GM12878 (cell line): ENCODE measurements at regions not wholly inside any gene's neighbourhood (a gene's known extent, or its start where the extent isn't known, plus 50 kb on each side); places are given as distances from the start of the nearest gene placed in this dataset.

Experiments
- ATAC-seq: fragments of 200-7000 bp; cut with Tn5 transposase; 3 replicates; pipeline ENCODE4 v1.9.1; 2020; ENCODE audit warnings: mild to moderate bottlenecking, moderate library complexity
- BruUV-seq: library from RNA; stranded (reverse); fragments of 400-500 nt; replicated peaks from 2 replicates; lab custom pipeline; 2021; lab: Mats Ljungman, UMichigan
- CTCF ChIA-PET: fragments of 300-600 bp; sonication (Branson Sonifier 250); formaldehyde crosslinking; extraction: SDS; loops from one replicate; lab custom pipeline; 2021; ENCODE audit warnings: inconsistent platforms; lab: Yijun Ruan, JAX
- POLR2A ChIA-PET: fragments of 350-600 bp; formaldehyde crosslinking; extraction: SDS; loops from one replicate; lab custom pipeline; 2021; ENCODE audit warnings: inconsistent platforms; lab: Charles Lee
- RAD21 ChIA-PET: fragments of 300-600 bp; sonication (Branson Sonifier 250); formaldehyde crosslinking; loops from one replicate; lab custom pipeline; 2023; ENCODE audit warnings: antibody characterized with exemption; ENCODE audit not compliant: unreplicated experiment; lab: Charles Lee
- SMC1A ChIA-PET: fragments of 300-600 bp; sonication (Branson Sonifier 250); formaldehyde crosslinking; loops from one replicate; lab custom pipeline; 2023; ENCODE audit not compliant: unreplicated experiment, uncharacterized antibody; lab: Charles Lee
- DNase-seq: peaks from one replicate; pipeline ENCODE4 v3.0.0-alpha.2; 2011; ENCODE audit warnings: low read depth, low spot score
- FAIRE-seq: peaks from 3 replicates; lab custom pipeline; 2011; peaks lifted over from hg19 to GRCh38; lab: Jason Lieb, UNC
- H2AFZ ChIP-seq: 2 replicates; pipeline ENCODE4 v1.6.0; 2011; ENCODE audit warnings: low read depth, low read length, control low read depth; ENCODE audit not compliant: control insufficient read depth
- H3K27ac ChIP-seq: 2 replicates; pipeline ENCODE4 v1.5.1; 2011; ENCODE audit warnings: control low read depth; ENCODE audit not compliant: control insufficient read depth, insufficient read depth
- H3K27me3 ChIP-seq, 2 experiments: replicated peaks in 1 of 2; 2 replicates each; pipeline versions ENCODE4 v1.6.0 to v1.6.1; 2011; ENCODE audit warnings: low read length in 1 of 2; ENCODE audit not compliant: control insufficient read depth in 2 of 2, insufficient read depth in 2 of 2
- H3K36me3 ChIP-seq, 2 experiments: 2 replicates each; pipeline ENCODE4 v1.5.1; 2011; ENCODE audit warnings: low read length in 1 of 2; ENCODE audit not compliant: control insufficient read depth in 2 of 2, insufficient read depth in 2 of 2
- H3K4me1 ChIP-seq: 2 replicates; pipeline ENCODE4 v1.6.1; 2011; ENCODE audit warnings: mild to moderate bottlenecking, low read length, moderate library complexity, mixed read lengths; ENCODE audit not compliant: control insufficient read depth, insufficient read depth
- H3K4me2 ChIP-seq: 2 replicates; pipeline ENCODE4 v1.6.0; 2011; ENCODE audit warnings: control low read depth; ENCODE audit not compliant: control insufficient read depth, insufficient read depth
- H3K4me3 ChIP-seq: fragments of 200-600 bp; sonication (generic); 2 replicates; pipeline ENCODE4 v1.5.1; 2016
- H3K79me2 ChIP-seq: 2 replicates; pipeline ENCODE4 v1.6.0; 2011; ENCODE audit warnings: low read length; ENCODE audit not compliant: control insufficient read depth, insufficient read depth
- H3K9ac ChIP-seq: 2 replicates; pipeline ENCODE4 v1.8.0; 2011; ENCODE audit warnings: low read length, control low read depth, mixed read lengths; ENCODE audit not compliant: control insufficient read depth, insufficient read depth
- H3K9me3 ChIP-seq: replicated peaks from 3 replicates; pipeline ENCODE4 v1.5.1; 2011; ENCODE audit warnings: mild to moderate bottlenecking, low read length; ENCODE audit not compliant: control insufficient read depth, insufficient read depth
- H4K20me1 ChIP-seq: 2 replicates; pipeline ENCODE4 v1.6.0; 2011; ENCODE audit not compliant: control insufficient read depth, insufficient read depth
- BHLHE40 ChIP-seq, 2 experiments: fragments of 450-650 bp in 1 of 2; IDR thresholded peaks; 2 replicates each; pipeline ENCODE4 v1.6.1; 2011 to 2017; ENCODE audit warnings: low read depth in 2 of 2, borderline replicate concordance in 1 of 2, improper control_type of control experiment in 1 of 2, low read length in 1 of 2, mild to moderate bottlenecking in 1 of 2
- CUX1 ChIP-seq: IDR thresholded peaks from 2 replicates; pipeline ENCODE4 v1.6.1; 2012; ENCODE audit warnings: improper control_type of control experiment, low read depth, low read length; ENCODE audit not compliant: insufficient replicate concordance
- IRF3 ChIP-seq: fragments of 450-650 bp; IDR thresholded peaks from 2 replicates; pipeline ENCODE4 v1.6.1; 2014; ENCODE audit warnings: mild to moderate bottlenecking
- MLLT1 ChIP-seq: fragments of 450-650 bp; IDR thresholded peaks from 2 replicates; pipeline ENCODE4 v1.6.1; 2016; ENCODE audit warnings: mild to moderate bottlenecking
- RUNX3 ChIP-seq: IDR thresholded peaks from 2 replicates; pipeline ENCODE4 v1.6.1; 2012; ENCODE audit warnings: low read length, inconsistent platforms
- SUPT20H ChIP-seq: IDR thresholded peaks from 2 replicates; pipeline ENCODE4 v1.6.1; 2011; ENCODE audit warnings: low read depth, mild to moderate bottlenecking, low read length, moderate library complexity, borderline replicate concordance; ENCODE audit not compliant: control insufficient read depth
- TAF1 ChIP-seq: IDR thresholded peaks from 2 replicates; pipeline ENCODE4 v1.6.1; 2011; ENCODE audit warnings: mild to moderate bottlenecking, low read depth, low read length, borderline replicate concordance
- WRNIP1 ChIP-seq: IDR thresholded peaks from 2 replicates; pipeline ENCODE4 v1.6.1; 2011; ENCODE audit warnings: low read depth, low read length, improper control_type of control experiment, borderline replicate concordance
- ZNF217 ChIP-seq: fragments of 450-650 bp; IDR thresholded peaks from 2 replicates; pipeline ENCODE4 v1.6.1; 2017; ENCODE audit warnings: antibody characterized with exemption, mild to moderate bottlenecking
- WGBS: methylation state at CpG from one replicate; pipeline ENCODE4 v1.1.6; 2016; ENCODE audit warnings: low lambda C conversion rate; ENCODE audit not compliant: insufficient replicate concordance, insufficient coverage; ENCODE audit errors: missing lambda C conversion rate; 5-methylcytosine and 5-hydroxymethylcytosine counted together
- in situ Hi-C: fragments of 300-500 bp; cut with MboI; formaldehyde crosslinking; loops from 9 replicates; pipeline ENCODE4 v1.14.3; 2018; ENCODE audit warnings: mixed read lengths
- intact Hi-C: fragments of 100-400 bp; cut with micrococcal nuclease; formaldehyde crosslinking; loops from one replicate; pipeline ENCODE4 v1.14.2; 2022; ENCODE audit not compliant: unreplicated experiment
- TF ChIP-seq, protein P1 (sequence below): IDR thresholded peaks from 2 replicates; pipeline ENCODE4 v1.6.1; 2012; ENCODE audit warnings: mild to moderate bottlenecking, low read depth, low read length

DNA sequence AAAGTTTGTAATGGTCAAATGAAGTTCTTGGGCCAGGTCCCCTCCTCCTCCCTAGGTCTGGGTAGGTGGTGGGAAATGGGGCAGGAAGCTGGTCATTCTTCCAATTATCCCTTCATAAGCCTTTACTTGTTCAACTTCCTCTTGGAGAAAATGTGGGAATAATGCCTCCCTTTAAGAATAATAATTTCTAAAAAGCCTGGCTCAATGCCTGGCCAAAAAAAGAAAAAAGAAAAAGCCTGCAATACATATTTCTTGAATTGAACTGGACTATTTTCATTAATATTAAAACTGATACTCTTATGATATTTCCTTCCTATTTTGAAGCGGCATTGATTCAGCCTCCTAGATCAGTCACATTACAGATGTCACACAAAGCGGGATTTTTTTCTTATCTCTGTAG is 600.9 kb downstream of the CCDC171 start (continued):
- TF ChIP-seq, protein P1, sequence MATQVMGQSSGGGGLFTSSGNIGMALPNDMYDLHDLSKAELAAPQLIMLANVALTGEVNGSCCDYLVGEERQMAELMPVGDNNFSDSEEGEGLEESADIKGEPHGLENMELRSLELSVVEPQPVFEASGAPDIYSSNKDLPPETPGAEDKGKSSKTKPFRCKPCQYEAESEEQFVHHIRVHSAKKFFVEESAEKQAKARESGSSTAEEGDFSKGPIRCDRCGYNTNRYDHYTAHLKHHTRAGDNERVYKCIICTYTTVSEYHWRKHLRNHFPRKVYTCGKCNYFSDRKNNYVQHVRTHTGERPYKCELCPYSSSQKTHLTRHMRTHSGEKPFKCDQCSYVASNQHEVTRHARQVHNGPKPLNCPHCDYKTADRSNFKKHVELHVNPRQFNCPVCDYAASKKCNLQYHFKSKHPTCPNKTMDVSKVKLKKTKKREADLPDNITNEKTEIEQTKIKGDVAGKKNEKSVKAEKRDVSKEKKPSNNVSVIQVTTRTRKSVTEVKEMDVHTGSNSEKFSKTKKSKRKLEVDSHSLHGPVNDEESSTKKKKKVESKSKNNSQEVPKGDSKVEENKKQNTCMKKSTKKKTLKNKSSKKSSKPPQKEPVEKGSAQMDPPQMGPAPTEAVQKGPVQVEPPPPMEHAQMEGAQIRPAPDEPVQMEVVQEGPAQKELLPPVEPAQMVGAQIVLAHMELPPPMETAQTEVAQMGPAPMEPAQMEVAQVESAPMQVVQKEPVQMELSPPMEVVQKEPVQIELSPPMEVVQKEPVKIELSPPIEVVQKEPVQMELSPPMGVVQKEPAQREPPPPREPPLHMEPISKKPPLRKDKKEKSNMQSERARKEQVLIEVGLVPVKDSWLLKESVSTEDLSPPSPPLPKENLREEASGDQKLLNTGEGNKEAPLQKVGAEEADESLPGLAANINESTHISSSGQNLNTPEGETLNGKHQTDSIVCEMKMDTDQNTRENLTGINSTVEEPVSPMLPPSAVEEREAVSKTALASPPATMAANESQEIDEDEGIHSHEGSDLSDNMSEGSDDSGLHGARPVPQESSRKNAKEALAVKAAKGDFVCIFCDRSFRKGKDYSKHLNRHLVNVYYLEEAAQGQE = no peak
- TF ChIP-seq ZNF217 (no peak), WRNIP1 (no peak)

DNA sequence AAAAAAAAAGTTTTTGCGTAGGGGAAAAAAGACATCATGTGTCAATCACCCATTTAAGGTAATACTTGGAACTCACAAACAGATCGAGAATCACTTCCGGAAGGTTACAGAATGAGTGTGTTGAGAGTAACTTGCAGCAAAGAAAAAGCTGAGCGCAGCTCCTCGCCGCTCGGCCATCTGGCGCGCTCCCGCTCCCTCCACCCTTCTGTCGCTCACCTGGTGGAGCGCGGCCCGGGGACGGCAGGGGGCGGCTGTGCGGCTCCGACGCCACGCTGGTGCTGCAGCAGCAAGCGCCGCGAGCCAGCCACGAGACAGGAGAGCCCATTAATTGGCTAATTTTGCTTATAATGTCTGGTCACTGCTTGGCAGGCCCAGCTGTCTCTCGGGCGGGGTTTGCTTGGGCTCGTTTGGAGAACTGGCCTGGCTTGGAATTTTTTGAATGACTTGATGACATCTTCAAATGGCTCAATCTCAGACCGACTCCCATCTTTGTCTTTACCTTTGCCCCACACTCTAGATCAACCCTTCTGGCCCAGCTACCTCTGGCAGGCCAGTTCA is 601.8 kb downstream of the CCDC171 start:
- RAD21 ChIA-PET = no interaction called here
- Histone ChIP-seq H3K4me3 (no peak overlapping the region), H3K9ac (no peak overlapping the region), H2AFZ (no peak overlapping the region), H3K4me1 (no peaks in the 10 kb centered on the region), H3K27ac (no peak overlapping the region), H3K4me2 (no peak overlapping the region), H3K36me3 (no peaks in the 10 kb centered on the region), H3K79me2 (no peaks in the 10 kb centered on the region), H3K9me3 (no peaks in the 10 kb centered on the region), H3K27me3 (no peaks in the 10 kb centered on the region), H4K20me1 (no peaks in the 10 kb centered on the region)
- ATAC-seq (peak; percentile 90), DNase-seq (no peak), FAIRE-seq (no peak)
- no TSS peak for BruUV-seq
- 24% methylated on average over 28 of the region's 28 CpGs for WGBS
- intact Hi-C loops = no loop called here
- SMC1A ChIA-PET = no interaction called here
- POLR2A ChIA-PET = no interaction called here
- CTCF ChIA-PET = interaction anchor here (0.9 to 1.7 kb wide), 2 partner anchors 14 to 35 kb away, joined by 3 to 5 read pairs; no protein-coding TSS in a partner anchor
- in situ Hi-C loops = no loop called here
- TF ChIP-seq CUX1 (no peak), IRF3 (no peak), SUPT20H (no peak), TAF1 (no peak), RUNX3 (no peak), MLLT1 (no peak), BHLHE40 (IDR thresholded peaks at IDR 0.05; ENCODE audit: borderline replicate concordance in 1 of 2, low read depth in 2 of 2, low read length in 1 of 2) (0 out of 4 replicates have a peak, but pooled peaks of 1 of the 2 experiments have one; percentile 9)
